Stimulated activated CD4-positive, alpha-beta T cell treated with anti-CD3 and anti-CD28 coated beads, Interleukin-1b, Interleukin-23, amount 100 ng/mL, for 24 hours (primary cell): ENCODE measurements at regions not wholly inside any gene's neighbourhood (a gene's known extent, or its start where the extent isn't known, plus 50 kb on each side); places are given as distances from the start of the nearest gene placed in this dataset.
"Not testable (repeated sequence)": the region's sequence is repeated elsewhere in the genome, so short reads cannot be mapped to it uniquely, and the experiment has no call there.

Experiments
- DNase-seq, 4 experiments: peaks; one replicate each; pipeline ENCODE4 v3.0.0-alpha.2; 2020; ENCODE audit warnings: low read depth in 4 of 4, low spot score in 1 of 4

- no peak for DNase-seq
Observed at GRCh38 chr1:234769284-234769985, 159.5 kb upstream of the IRF2BP2 start.

- DNase-seq = peak in 2 of 4 experiments; percentile 37 to 42
Observed at GRCh38 chr1:234768569-234769283, 158.7 kb upstream of the IRF2BP2 start.

- DNase-seq = no peak
Observed at GRCh38 chr1:234768171-234768568, 158.2 kb upstream of the IRF2BP2 start.

GRCh38 chr1:234765672-234766071, 155.7 kb upstream of the IRF2BP2 start:
- no peak for DNase-seq

- no peak for DNase-seq
Observed at GRCh38 chr1:234765181-234765580, 155.2 kb upstream of the IRF2BP2 start.

GRCh38 chr1:234763910-234764309, 153.9 kb upstream of the IRF2BP2 start:
- DNase-seq = no peak

- DNase-seq = no peak
Observed at GRCh38 chr1:234763367-234763766, 153.4 kb upstream of the IRF2BP2 start.

GRCh38 chr1:234762127-234762526, 152.1 kb upstream of the IRF2BP2 start:
- DNase-seq = not testable (repeated sequence)

- DNase-seq = no peak
Observed at GRCh38 chr1:234760303-234760723, 150.3 kb upstream of the IRF2BP2 start.

GRCh38 chr1:234759888-234760287, 149.9 kb upstream of the IRF2BP2 start:
- DNase-seq = no peak

GRCh38 chr1:234758851-234759250, 148.9 kb upstream of the IRF2BP2 start:
- no peak for DNase-seq

- DNase-seq = no peak
Observed at GRCh38 chr1:234756857-234757256, 146.9 kb upstream of the IRF2BP2 start.

GRCh38 chr1:234756066-234756774, 146.2 kb upstream of the IRF2BP2 start:
- DNase-seq = no peak

GRCh38 chr1:234755449-234755863, 145.5 kb upstream of the IRF2BP2 start:
- DNase-seq = no peak

GRCh38 chr1:234753979-234754378, 144.0 kb upstream of the IRF2BP2 start:
- DNase-seq = no peak

- DNase-seq = no peak
Observed at GRCh38 chr1:234752927-234753326, 142.9 kb upstream of the IRF2BP2 start.

- no peak for DNase-seq
Observed at GRCh38 chr1:234751678-234752077, 141.7 kb upstream of the IRF2BP2 start.

- DNase-seq = no peak
Observed at GRCh38 chr1:234750922-234751627, 141.1 kb upstream of the IRF2BP2 start.

- DNase-seq = no peak
Observed at GRCh38 chr1:234748713-234749112, 138.7 kb upstream of the IRF2BP2 start.

GRCh38 chr1:234748066-234748465, 138.1 kb upstream of the IRF2BP2 start:
- no peak for DNase-seq

GRCh38 chr1:234746798-234747196, 136.8 kb upstream of the IRF2BP2 start:
- DNase-seq = no peak
